ENCODE measurements at regions not wholly inside any gene's neighbourhood (a gene's known extent, or its start where the extent isn't known, plus 50 kb on each side); places are given as distances from the start of the nearest gene placed in this dataset.

DNA sequence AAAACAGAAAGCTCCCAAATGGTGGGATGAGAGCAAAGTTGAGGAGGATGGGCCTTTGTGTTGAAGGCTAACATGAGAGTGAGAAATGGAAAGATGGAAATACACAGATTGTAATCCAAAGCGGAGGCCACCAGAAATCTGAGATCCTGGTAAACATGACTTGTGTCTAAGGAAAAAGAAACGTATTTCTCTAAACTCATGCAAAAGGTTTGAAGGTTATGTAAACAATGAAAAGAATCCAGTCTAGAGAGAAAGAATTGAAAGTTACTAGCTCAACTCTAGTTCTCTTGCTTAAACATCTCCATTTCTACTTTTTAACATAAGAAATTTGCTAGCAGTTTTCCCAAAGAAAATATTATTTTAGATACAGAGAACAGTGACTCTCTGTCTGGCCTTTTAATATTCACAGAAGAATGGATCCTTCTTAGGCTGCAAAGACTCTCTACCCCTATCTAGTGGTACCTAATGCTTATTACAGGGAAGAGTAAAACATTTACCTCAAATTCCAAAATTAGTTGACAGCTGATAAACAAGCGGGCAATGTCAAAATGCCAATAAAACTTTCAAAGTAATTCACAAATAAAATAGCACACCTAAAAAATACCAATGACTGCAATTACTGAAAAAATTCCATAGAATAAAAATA is 75.8 kb upstream of the SOX5 start:
- DNase-seq = no peak

DNA sequence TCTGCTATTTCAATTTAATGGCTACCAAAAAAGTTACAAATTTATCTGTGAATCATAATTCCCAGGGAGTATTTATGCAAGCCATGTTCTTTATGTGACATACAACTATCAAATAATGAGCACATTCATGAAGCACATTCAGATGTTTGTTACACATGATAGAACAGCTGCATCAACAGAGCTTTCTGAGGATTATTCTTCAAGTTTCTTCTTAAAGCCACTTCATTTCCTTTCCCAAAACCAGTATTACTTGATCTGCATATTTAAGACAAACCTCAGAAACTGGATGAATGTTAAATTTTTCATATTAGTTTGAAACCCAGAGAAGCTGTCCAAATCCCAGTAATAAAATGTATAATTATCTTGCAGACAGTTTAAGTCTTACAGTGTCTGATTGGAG is 73.6 kb upstream of the SOX5 start:
- DNase-seq = no peak

DNA sequence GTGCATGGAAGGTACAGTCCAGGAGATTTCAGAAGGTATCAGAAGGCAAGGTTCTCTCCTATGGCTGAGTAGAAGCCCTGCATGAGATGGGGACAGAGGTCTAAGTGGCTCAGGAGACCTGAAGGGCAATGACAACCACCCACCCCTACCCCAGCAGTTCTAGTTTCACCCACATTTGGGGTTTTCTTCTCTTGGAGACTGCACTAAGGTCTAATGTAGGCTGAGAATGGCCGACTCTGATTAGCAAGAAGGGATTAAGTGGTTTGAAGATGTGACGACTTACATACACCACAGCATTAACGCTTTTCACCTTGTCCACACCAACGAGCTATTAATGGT is 71.7 kb upstream of the SOX5 start:
- DNase-seq = no peak

DNA sequence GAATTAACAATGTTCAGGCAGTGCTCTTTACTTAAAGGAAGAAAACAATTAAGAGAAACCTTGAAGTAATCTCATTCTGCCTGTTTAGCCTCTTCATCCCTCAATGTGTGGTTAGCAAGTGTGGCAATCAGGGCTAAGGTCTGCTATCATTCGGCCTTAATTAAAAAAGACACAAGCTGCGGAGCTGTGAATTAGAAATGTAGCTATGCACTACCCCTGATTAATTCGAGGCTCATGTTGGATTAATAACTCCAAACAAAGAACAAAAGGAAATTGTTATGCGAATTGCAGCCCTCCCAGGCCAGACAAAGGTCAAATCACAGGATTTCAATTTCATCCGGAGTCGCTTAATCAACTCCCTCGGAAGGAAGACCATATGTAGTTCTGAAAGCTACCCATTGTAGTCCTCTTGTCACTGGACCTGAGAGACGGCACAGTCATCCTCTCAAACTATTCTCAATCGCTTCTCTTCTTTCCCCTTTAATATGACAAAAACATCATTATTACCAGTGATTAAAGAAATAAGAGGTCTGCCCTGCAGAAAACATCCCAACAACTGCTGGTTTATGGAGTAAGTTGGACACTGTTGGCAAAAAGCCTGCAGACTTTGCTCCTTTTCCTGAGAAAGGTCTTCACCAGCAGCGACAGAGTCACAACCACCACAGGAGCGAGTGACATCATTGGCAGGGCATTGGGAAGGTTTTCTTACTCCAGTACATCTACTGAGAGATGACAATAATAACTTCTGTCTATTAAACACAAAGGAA is 71.1 kb upstream of the SOX5 start:
- no peak for DNase-seq

DNA sequence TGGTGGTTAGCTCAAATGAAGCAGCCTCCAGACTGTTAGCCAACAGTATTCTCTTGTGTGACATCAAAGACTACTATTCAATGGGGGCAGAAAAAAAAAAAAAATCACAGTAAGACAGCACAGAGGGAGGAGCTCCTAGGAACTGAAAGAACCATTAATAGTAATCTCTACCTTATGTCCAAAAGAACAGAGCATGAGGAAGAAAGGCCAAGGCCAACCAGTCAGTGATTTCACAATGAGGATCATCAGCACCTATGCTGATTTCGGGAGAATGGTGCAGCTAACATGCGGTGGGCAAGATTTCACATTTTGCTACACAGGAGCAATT is 66.3 kb upstream of the SOX5 start:
- DNase-seq = no peak

DNA sequence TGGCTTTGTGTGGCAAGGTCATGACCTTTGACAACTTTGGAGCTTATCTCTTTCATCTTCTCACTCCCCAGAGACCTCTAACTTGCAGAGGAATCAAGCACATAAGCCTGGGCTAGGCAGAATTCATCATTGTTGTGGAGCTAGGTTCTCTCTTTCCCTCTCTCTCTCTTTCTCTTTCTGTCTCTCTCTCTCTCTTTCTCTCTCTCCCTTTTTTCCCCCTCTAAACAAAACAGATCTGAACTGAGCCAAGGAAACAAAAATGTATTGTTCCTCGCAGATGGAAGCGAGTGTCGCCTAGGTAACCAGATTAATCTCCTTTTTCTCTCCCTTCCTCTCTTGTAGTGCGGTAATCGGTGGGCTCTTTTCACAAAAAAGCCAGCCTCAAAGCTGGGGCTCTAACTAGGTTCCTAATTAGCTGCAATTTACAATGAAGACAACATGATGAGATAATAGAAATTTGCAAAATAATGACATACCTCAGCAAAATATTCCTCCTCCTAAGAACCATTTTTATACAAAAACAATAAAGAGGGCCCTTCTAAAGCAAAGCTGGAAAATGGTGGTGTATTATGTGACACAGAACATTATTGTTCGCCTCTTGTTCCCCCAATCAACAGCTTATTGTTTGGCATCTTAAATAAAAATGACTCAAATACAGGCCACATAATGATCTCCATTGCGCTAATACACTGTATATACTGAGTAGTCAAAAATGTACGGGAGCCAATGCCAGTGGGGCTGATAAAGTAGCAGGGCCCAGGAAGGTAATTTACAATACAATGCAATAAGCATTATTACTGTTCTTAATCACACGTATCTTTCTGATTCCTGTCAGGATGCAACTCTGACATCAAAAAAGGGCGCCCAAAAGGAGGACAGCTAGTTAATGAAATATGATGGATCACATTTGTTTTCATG is 65.7 kb upstream of the SOX5 start:
- no peak for DNase-seq

DNA sequence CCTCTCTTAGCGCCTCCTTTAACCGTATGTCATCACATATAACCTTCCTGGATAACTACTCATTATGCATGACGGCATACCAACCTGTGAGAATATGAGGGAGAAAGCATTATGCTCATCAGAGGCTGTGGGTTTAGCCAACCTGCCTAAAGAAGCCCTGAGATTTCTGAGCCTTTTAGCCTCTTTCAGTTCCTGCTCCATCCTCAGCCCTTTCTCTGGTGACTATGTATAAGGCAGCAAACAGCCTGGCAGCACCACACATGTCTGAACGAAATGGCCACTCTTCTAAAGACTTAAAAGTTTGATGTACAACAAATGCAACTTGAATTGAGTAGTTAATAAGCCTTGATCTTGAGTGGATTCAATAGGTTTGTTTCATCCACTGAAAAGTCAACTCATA is 64.8 kb upstream of the SOX5 start:
- no peak for DNase-seq

DNA sequence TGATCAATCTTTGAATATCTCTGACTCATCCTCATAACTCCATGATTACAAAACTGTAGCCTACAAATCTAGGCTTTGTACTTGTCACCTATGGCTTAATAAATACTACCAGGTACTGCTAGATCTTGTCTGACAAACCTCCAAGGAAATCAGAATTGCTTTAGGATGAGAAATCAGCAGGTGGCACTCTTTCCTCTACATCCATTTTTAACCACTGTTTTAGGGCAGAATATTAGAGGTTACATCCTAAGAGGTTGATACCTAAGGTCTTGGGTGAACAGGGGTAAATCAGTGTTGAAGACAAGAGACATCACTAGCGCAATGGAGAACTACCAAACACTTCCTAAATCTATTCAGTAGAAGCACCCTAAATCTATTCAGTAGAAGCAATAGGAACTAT is 63.1 kb upstream of the SOX5 start:
- no peak for DNase-seq

DNA sequence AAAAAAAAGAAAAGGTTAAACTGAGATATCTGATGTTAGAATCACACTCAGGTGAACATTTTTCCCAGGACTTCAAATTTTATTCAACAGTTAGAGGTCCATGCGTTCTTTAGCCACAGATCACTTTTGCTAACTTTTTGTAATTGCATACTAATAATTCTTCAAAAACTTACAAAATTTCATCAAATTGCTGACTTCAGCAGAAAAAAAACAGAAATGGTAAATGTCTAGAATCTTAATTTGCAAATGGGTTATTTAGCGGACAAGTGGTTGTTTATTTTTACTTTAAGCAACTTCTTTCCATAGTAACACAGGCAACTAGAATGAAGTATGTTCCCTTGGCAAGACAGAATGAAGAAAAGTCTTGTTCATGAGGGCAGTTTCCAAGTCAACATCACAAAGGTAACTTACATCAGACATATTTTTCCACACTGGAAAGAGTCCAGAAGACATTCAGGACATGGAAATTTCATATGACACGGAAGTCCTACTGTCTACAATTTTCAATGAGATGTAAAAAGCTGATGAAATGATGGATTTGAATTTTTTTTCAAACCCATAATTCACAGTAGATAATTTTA is 62.5 kb upstream of the SOX5 start:
- DNase-seq = no peak

DNA sequence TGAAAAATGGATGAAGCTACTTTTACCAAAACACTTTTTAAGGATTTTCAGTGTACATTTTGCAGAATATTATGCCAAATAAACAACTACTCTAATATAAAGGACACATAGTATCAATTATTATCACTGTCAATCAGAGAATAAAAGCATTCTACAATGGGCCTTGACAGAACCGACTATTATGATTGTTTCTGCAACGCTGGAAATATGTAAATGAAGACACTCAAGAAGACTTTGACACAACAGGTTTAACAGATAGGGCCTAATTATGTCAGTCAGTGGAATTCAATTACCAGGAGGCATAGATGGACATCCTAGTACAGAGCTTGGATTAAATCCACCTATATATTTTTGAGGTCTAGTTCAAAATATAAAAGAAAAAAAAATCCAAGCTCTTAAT is 58.7 kb upstream of the SOX5 start:
- no peak for DNase-seq

Data from CD4-positive, alpha-beta T cell treated with Interleukin-12 subunit alpha and Interleukin-12 subunit beta, for 1 hour (primary cell).